ENCODE measurements at regions not wholly inside any gene's neighbourhood (a gene's known extent, or its start where the extent isn't known, plus 50 kb on each side); places are given as distances from the start of the nearest gene placed in this dataset.

- FAIRE-seq (no peak), DNase-seq (ENCODE audit: low read depth, low spot score) (no peak)
- no peaks in the 10 kb centered on the region for H3K79me2 ChIP-seq (ENCODE audit: control insufficient read depth, insufficient read depth, low read length)
- H3K9ac ChIP-seq (ENCODE audit: control insufficient read depth, extremely low read depth, insufficient read depth, low read length), result no peak overlapping the region
- H3K27ac ChIP-seq (ENCODE audit: control insufficient read depth, insufficient read depth, low read length), result no peak overlapping the region
- dilution Hi-C loops (cut with MboI; ENCODE audit: extremely low pct_ligation_motif_present, low sequenced_read_pairs), result no loop called here
- H2AFZ ChIP-seq (ENCODE audit: control insufficient read depth, low read length), result no peak overlapping the region
- TF ChIP-seq, protein P1, sequence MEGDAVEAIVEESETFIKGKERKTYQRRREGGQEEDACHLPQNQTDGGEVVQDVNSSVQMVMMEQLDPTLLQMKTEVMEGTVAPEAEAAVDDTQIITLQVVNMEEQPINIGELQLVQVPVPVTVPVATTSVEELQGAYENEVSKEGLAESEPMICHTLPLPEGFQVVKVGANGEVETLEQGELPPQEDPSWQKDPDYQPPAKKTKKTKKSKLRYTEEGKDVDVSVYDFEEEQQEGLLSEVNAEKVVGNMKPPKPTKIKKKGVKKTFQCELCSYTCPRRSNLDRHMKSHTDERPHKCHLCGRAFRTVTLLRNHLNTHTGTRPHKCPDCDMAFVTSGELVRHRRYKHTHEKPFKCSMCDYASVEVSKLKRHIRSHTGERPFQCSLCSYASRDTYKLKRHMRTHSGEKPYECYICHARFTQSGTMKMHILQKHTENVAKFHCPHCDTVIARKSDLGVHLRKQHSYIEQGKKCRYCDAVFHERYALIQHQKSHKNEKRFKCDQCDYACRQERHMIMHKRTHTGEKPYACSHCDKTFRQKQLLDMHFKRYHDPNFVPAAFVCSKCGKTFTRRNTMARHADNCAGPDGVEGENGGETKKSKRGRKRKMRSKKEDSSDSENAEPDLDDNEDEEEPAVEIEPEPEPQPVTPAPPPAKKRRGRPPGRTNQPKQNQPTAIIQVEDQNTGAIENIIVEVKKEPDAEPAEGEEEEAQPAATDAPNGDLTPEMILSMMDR (optimal IDR thresholded peaks at IDR 0.05 in 1 of 3, IDR thresholded peaks at IDR 0.05 in 1 of 3, conservative IDR thresholded peaks at IDR 0.05 in 1 of 3; ENCODE audit: extremely low read depth in 1 of 3, insufficient read depth in 2 of 3, low read length in 3 of 3), result no peak
- TF ChIP-seq EZH2 (IDR thresholded peaks at IDR 0.05; ENCODE audit: low read length), result no peak
- H3K4me3 ChIP-seq (ENCODE audit: control insufficient read depth in 2 of 3, extremely low read depth in 1 of 3, insufficient read depth in 2 of 3, low read depth in 1 of 3, low read length in 3 of 3), result no peak overlapping the region
- H4K20me1 ChIP-seq (ENCODE audit: control insufficient read depth, extremely low read depth, insufficient read depth, low read length), result no peaks in the 10 kb centered on the region
- no peaks in the 10 kb centered on the region for H3K27me3 ChIP-seq (ENCODE audit: control insufficient read depth, extremely low read depth, insufficient read depth, low read length)
- H3K36me3 ChIP-seq (ENCODE audit: control insufficient read depth in 2 of 2, extremely low read depth in 1 of 2, insufficient read depth in 2 of 2, low read length in 2 of 2), result no peaks in the 10 kb centered on the region
- peaks cover 14% of the 10 kb centered on the region for H3K9me3 ChIP-seq (ENCODE audit: control insufficient read depth, low read depth, low read length)
- H3K4me2 ChIP-seq (ENCODE audit: control insufficient read depth, extremely low read depth, insufficient read depth, low read depth, low read length), result no peak overlapping the region
- H3K9me1 ChIP-seq (ENCODE audit: control insufficient read depth, extremely low read depth, insufficient read depth, low read length), result no peaks in the 10 kb centered on the region
- H3K4me1 ChIP-seq (ENCODE audit: control insufficient read depth, extremely low read depth, insufficient read depth, low read length), result no peaks in the 10 kb centered on the region
Observed at GRCh38 chr10:130627346-130628045, 491.3 kb downstream of the GLRX3 start.

DNA sequence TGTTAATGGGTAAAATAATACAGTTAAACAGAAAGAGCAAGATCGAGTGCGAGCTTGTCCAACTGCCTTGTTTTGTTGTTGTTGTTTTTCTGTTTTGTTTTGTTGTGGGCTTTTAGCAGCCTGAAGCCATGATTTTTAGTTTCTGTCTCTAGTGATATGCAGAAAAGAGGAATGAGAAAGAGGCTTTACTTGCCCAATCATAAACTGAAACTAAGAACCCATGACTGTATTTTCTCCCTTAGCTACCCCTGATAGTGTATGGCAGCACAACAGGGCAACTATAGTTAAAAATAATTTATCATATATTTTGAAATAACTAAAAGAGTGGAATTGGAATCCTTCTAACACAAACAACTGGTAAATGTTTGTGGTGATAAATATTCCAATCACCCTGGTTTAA, 493.9 kb downstream of the GLRX3 start:
- Histone ChIP-seq H4K20me1 (ENCODE audit: control insufficient read depth, extremely low read depth, insufficient read depth, low read length) (no peaks in the 10 kb centered on the region), H2AFZ (ENCODE audit: control insufficient read depth, low read length) (no peak overlapping the region), H3K36me3 (ENCODE audit: control insufficient read depth in 2 of 2, extremely low read depth in 1 of 2, insufficient read depth in 2 of 2, low read length in 2 of 2) (no peaks in the 10 kb centered on the region), H3K79me2 (ENCODE audit: control insufficient read depth, insufficient read depth, low read length) (no peaks in the 10 kb centered on the region), H3K9me3 (ENCODE audit: control insufficient read depth, low read depth, low read length) (peaks cover 4% of the 10 kb centered on the region), H3K4me1 (ENCODE audit: control insufficient read depth, extremely low read depth, insufficient read depth, low read length) (no peaks in the 10 kb centered on the region), H3K4me2 (ENCODE audit: control insufficient read depth, extremely low read depth, insufficient read depth, low read depth, low read length) (no peak overlapping the region), H3K27ac (ENCODE audit: control insufficient read depth, insufficient read depth, low read length) (no peak overlapping the region), H3K9ac (ENCODE audit: control insufficient read depth, extremely low read depth, insufficient read depth, low read length) (no peak overlapping the region), H3K27me3 (ENCODE audit: control insufficient read depth, extremely low read depth, insufficient read depth, low read length) (no peaks in the 10 kb centered on the region), H3K9me1 (ENCODE audit: control insufficient read depth, extremely low read depth, insufficient read depth, low read length) (no peaks in the 10 kb centered on the region), H3K4me3 (ENCODE audit: control insufficient read depth in 2 of 3, extremely low read depth in 1 of 3, insufficient read depth in 2 of 3, low read depth in 1 of 3, low read length in 3 of 3) (no peak overlapping the region)
- FAIRE-seq, result no peak
- DNase-seq (ENCODE audit: low read depth, low spot score), result no peak
- TF ChIP-seq, protein P1 (optimal IDR thresholded peaks at IDR 0.05 in 1 of 3, IDR thresholded peaks at IDR 0.05 in 1 of 3, conservative IDR thresholded peaks at IDR 0.05 in 1 of 3; ENCODE audit: extremely low read depth in 1 of 3, insufficient read depth in 2 of 3, low read length in 3 of 3), result no peak
- no peak for TF ChIP-seq EZH2 (IDR thresholded peaks at IDR 0.05; ENCODE audit: low read length)
- dilution Hi-C loops (cut with MboI; ENCODE audit: extremely low pct_ligation_motif_present, low sequenced_read_pairs), result no loop called here
